ENCODE measurements at regions not wholly inside any gene's neighbourhood (a gene's known extent, or its start where the extent isn't known, plus 50 kb on each side); places are given as distances from the start of the nearest gene placed in this dataset.

DNA sequence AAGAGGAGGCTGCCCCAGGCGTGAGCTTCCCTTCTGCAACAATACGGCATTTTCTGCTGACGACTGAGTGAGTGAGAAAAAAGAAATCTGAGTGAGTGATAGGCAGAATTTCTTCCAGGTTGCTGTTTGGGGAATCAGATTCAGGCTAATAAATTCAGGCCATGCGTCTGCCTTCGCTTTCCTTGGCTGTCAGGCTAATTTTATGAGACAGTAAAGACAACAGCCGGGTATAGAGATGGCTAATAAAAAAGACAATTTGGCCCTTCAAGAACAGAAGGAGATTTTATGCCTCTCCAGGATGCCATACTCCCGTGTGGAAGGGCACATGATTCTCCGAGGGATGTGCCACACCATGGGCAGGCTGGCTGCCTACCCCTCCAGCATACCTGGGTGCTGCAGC lies 145.9 kb upstream of the UBL3 start:
- H3K27me3 Mint-ChIP-seq: peaks cover 6% of the 10 kb centered on the region
- 89% methylated on average over 8 of the region's 8 CpGs for WGBS (ENCODE audit: insufficient coverage)
- intact Hi-C loops (cut with micrococcal nuclease): no loop called here

GRCh38 chr13:29994911-29995595 lies 144.6 kb upstream of the UBL3 start:
- H3K4me1 ChIP-seq (ENCODE audit: control insufficient read depth in 2 of 2, insufficient read depth in 2 of 2, low read length in 2 of 2): no peaks in the 10 kb centered on the region
- H3K9me3 ChIP-seq (ENCODE audit: control extremely low read depth in 1 of 3, control insufficient read depth in 2 of 3, insufficient read depth in 1 of 3, low read length in 2 of 3): no peaks in the 10 kb centered on the region
- no peak overlapping the region for H3K4me2 ChIP-seq (replicated peaks; ENCODE audit: low read depth, low read length, poor library complexity, severe bottlenecking)
- H3K79me2 ChIP-seq (ENCODE audit: control insufficient read depth, insufficient read depth, low read length): no peaks in the 10 kb centered on the region
- H4K20me1 ChIP-seq (ENCODE audit: control insufficient read depth, insufficient read depth, low read length, poor library complexity, severe bottlenecking): no peaks in the 10 kb centered on the region
- no peak for TF ChIP-seq CTCF (IDR thresholded peaks at IDR 0.05)
- no peak for TF ChIP-seq EZH2 (IDR thresholded peaks at IDR 0.05; ENCODE audit: borderline replicate concordance, insufficient read depth, low read depth, low read length, poor library complexity, severe bottlenecking)
- Mint-ChIP-seq H3K9me3 (ENCODE audit: insufficient read depth) (no peaks in the 10 kb centered on the region), H3K4me3 (no peak overlapping the region), H3K27me3 (peaks cover 6% of the 10 kb centered on the region), H3K4me1 (no peaks in the 10 kb centered on the region), H3K27ac (no peak overlapping the region)
- WGBS (ENCODE audit: insufficient coverage): 74% methylated on average over 7 of the region's 10 CpGs
- no peak overlapping the region for H3K4me3 ChIP-seq (ENCODE audit: control extremely low read depth in 1 of 5, extremely low read depth in 1 of 5, insufficient read depth in 1 of 5, low read depth in 2 of 5, low read length in 4 of 5)
- ATAC-seq (ENCODE audit: low read depth): no peak
- ChIA-PET CTCF (no interaction called here), POLR2A (no interaction called here)
- no peak overlapping the region for H2AFZ ChIP-seq (ENCODE audit: insufficient read depth, low read depth, low read length, poor library complexity, severe bottlenecking)
- H3K27me3 ChIP-seq (replicated peaks in 1 of 4; ENCODE audit: control extremely low read depth in 1 of 4, control insufficient read depth in 3 of 4, insufficient read depth in 4 of 4, low read length in 3 of 4): no peaks in the 10 kb centered on the region
- H3K27ac ChIP-seq (ENCODE audit: low read length in 2 of 2): no peak overlapping the region
- H3K36me3 ChIP-seq (replicated peaks in 1 of 2; ENCODE audit: control extremely low read depth in 1 of 2, control insufficient read depth in 1 of 2, extremely low read depth in 1 of 2, insufficient read depth in 2 of 2, low read length in 1 of 2): no peaks in the 10 kb centered on the region
- intact Hi-C loops (cut with micrococcal nuclease): no loop called here
- no peak for DNase-seq
- no peak overlapping the region for H3K9ac ChIP-seq (ENCODE audit: low read length)

More for the DNA sequence above, 145.9 kb upstream of the UBL3 start:
- H3K36me3 ChIP-seq (replicated peaks in 1 of 2; ENCODE audit: control extremely low read depth in 1 of 2, control insufficient read depth in 1 of 2, extremely low read depth in 1 of 2, insufficient read depth in 2 of 2, low read length in 1 of 2): no peaks in the 10 kb centered on the region
- H3K9me3 ChIP-seq (ENCODE audit: control extremely low read depth in 1 of 3, control insufficient read depth in 2 of 3, insufficient read depth in 1 of 3, low read length in 2 of 3): no peaks in the 10 kb centered on the region
- ATAC-seq (ENCODE audit: low read depth) (no peak), DNase-seq (no peak)
- no peaks in the 10 kb centered on the region for H3K27me3 ChIP-seq (replicated peaks in 1 of 4; ENCODE audit: control extremely low read depth in 1 of 4, control insufficient read depth in 3 of 4, insufficient read depth in 4 of 4, low read length in 3 of 4)
- no peak overlapping the region for H3K4me2 ChIP-seq (replicated peaks; ENCODE audit: low read depth, low read length, poor library complexity, severe bottlenecking)
- H3K4me1 ChIP-seq (ENCODE audit: control insufficient read depth in 2 of 2, insufficient read depth in 2 of 2, low read length in 2 of 2): no peaks in the 10 kb centered on the region
- H3K4me3 ChIP-seq (ENCODE audit: control extremely low read depth in 1 of 5, extremely low read depth in 1 of 5, insufficient read depth in 1 of 5, low read depth in 2 of 5, low read length in 4 of 5): no peak overlapping the region
- ChIA-PET POLR2A (no interaction called here), CTCF (no interaction called here)
- no peak overlapping the region for H2AFZ ChIP-seq (ENCODE audit: insufficient read depth, low read depth, low read length, poor library complexity, severe bottlenecking)
- no peak overlapping the region for H3K9ac ChIP-seq (ENCODE audit: low read length)
- Mint-ChIP-seq H3K9me3 (ENCODE audit: insufficient read depth) (no peaks in the 10 kb centered on the region), H3K4me1 (no peaks in the 10 kb centered on the region), H3K4me3 (no peak overlapping the region), H3K27ac (no peak overlapping the region)
- H3K79me2 ChIP-seq (ENCODE audit: control insufficient read depth, insufficient read depth, low read length): no peaks in the 10 kb centered on the region
- H4K20me1 ChIP-seq (ENCODE audit: control insufficient read depth, insufficient read depth, low read length, poor library complexity, severe bottlenecking): no peaks in the 10 kb centered on the region
- TF ChIP-seq CTCF (IDR thresholded peaks at IDR 0.05) (no peak), EZH2 (IDR thresholded peaks at IDR 0.05; ENCODE audit: borderline replicate concordance, insufficient read depth, low read depth, low read length, poor library complexity, severe bottlenecking) (no peak)
- no peak overlapping the region for H3K27ac ChIP-seq (ENCODE audit: low read length in 2 of 2)

All from B cell (primary cell).